BLaER1 (cell line): ENCODE measurements at regions not wholly inside any gene's neighbourhood (a gene's known extent, or its start where the extent isn't known, plus 50 kb on each side); places are given as distances from the start of the nearest gene placed in this dataset.

Source experiments
- H3K27ac ChIP-seq: shearing (Covaris generic); formaldehyde crosslinking; 2 replicates; pipeline ENCODE4 v1.8.1; 2022
- H3K27me3 ChIP-seq: shearing (Covaris generic); formaldehyde crosslinking; 2 replicates; pipeline ENCODE4 v1.8.1; 2022
- H3K36me3 ChIP-seq: shearing (Covaris generic); formaldehyde crosslinking; 2 replicates; pipeline ENCODE4 v1.8.1; 2022
- H3K4me1 ChIP-seq: shearing (Covaris generic); formaldehyde crosslinking; 2 replicates; pipeline ENCODE4 v1.8.1; 2022
- H3K4me2 ChIP-seq: shearing (Covaris generic); formaldehyde crosslinking; 2 replicates; pipeline ENCODE4 v1.8.1; 2022
- H3K4me3 ChIP-seq: shearing (Covaris generic); formaldehyde crosslinking; 2 replicates; pipeline ENCODE4 v1.8.1; 2022
- H3K9ac ChIP-seq: shearing (Covaris generic); formaldehyde crosslinking; 2 replicates; pipeline ENCODE4 v1.8.1; 2022
- H3K9me3 ChIP-seq: shearing (Covaris generic); formaldehyde crosslinking; 2 replicates; pipeline ENCODE4 v1.8.1; 2022
- H4K20me1 ChIP-seq: shearing (Covaris generic); formaldehyde crosslinking; 2 replicates; pipeline ENCODE4 v1.8.1; 2022
- Cebpa-rat ChIP-seq: shearing (Covaris generic); IDR thresholded peaks from 2 replicates; pipeline ENCODE4 v1.8.1; 2022

DNA sequence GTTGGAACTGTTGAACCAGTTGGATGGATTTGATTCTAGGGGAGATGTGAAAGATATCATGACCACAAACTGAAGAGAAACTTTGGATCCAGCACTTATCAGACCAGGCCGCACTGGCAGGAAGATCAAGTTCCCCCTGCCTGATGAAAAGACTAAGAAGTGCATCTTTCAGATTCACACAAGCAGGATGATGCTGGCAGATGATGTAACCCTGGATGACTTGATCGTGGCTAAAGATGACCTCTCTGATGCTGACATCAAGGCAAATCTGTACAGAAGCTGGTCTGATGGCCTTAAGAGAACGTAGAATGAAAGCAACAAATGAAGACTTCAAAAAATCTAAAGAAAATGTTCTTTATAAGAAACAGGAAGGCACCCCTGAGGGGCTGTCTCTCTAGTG lies 72.8 kb upstream of the CDYL start:
- H3K36me3 ChIP-seq, result no peaks in the 10 kb centered on the region
- H3K9me3 ChIP-seq, result 0 out of 2 replicates have a peak, but pooled peaks cover 4% of the 10 kb centered on the region
- no peak overlapping the region for H3K9ac ChIP-seq
- no peak overlapping the region for H3K4me2 ChIP-seq
- no peak overlapping the region for H3K27ac ChIP-seq
- no peaks in the 10 kb centered on the region for H3K27me3 ChIP-seq
- no peaks in the 10 kb centered on the region for H4K20me1 ChIP-seq
- H3K4me3 ChIP-seq, result no peak overlapping the region
- H3K4me1 ChIP-seq, result no peaks in the 10 kb centered on the region
- no peak for TF ChIP-seq Cebpa-rat

DNA sequence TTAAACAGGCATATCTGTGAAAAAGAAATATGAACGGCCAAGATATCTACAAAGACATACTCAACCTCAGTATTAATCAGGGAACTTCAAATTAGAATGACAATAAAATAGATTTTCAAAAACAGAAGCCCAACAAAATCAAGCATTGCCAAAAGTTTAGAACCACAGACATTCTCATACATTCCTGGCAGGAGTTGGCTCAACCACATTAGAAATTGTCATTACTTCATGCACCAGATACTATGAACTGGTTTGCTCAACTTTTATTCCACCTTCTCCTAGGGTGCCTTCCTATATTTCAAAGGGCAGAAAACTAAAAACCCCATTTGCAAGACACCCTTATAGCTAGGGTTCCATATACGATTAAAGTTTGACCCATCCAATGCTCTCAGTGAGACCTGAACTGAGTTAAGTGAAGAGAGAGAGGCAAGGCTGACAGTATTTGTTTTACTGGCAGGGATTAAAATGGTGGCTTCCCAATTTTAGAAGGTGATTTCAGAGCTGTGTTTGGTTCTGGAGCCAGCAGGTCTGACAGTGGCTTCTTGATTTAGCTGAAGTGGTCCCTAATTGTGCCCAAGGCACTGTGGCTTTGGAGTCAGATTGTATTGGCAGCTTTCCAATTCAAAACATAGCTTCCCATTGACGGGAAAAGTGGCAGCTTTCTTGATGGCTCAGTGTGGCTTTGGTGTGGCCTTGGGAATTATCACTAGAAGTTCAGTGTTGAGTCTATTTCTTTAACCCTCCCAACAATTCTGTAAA lies 77.1 kb upstream of the CDYL start:
- no peaks in the 10 kb centered on the region for H3K9me3 ChIP-seq
- H3K9ac ChIP-seq, result no peak overlapping the region
- H3K36me3 ChIP-seq, result no peaks in the 10 kb centered on the region
- no peak overlapping the region for H3K4me3 ChIP-seq
- no peaks in the 10 kb centered on the region for H3K4me1 ChIP-seq
- H3K27me3 ChIP-seq, result no peaks in the 10 kb centered on the region
- no peak for TF ChIP-seq Cebpa-rat
- H3K4me2 ChIP-seq, result no peak overlapping the region
- no peaks in the 10 kb centered on the region for H4K20me1 ChIP-seq
- H3K27ac ChIP-seq, result no peak overlapping the region

DNA sequence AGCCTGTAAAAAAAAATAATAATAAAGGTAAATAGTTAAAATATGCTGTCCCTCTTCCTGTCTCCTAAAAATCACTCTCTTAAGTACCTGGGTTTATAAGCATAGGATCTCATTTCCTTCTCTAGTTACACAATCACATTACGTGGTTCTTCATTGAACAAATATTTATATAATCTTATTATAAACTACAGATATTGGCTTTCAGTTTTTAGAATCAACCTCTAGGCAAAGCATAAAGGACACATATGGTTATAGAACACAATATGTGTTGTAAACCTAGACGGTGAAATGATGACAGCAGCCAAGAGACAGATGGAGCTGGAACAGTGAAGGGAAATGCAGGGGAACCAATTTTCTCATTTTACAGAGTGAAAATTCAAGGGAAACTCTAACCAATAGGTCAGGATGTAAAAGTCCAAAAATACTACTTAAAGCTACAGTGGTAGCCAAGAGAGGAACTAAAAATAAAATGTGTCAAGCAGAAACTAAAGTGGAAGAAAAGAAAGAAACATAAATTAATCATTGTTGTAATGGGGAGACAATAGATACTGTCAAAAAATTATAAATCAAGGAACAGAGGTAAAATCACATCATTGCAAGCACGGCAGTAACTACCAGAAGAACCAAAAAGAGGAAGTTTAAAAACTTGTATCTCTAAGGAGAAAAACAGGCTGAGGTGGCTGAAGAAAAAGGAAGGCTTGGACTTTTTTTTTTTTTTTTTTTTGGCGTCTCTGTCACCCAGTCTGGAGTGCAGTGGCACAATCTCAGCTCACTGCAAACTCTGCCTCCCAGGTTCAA lies 82.8 kb upstream of the CDYL start:
- TF ChIP-seq Cebpa-rat, result no peak
- H3K4me1 ChIP-seq, result no peaks in the 10 kb centered on the region
- no peaks in the 10 kb centered on the region for H3K36me3 ChIP-seq
- no peaks in the 10 kb centered on the region for H3K27me3 ChIP-seq
- H4K20me1 ChIP-seq, result no peaks in the 10 kb centered on the region
- H3K4me2 ChIP-seq, result no peak overlapping the region
- H3K9ac ChIP-seq, result no peak overlapping the region
- no peak overlapping the region for H3K27ac ChIP-seq
- peaks cover 20% of the 10 kb centered on the region for H3K9me3 ChIP-seq
- H3K4me3 ChIP-seq, result no peak overlapping the region

- H3K9ac ChIP-seq, result no peak overlapping the region
- H3K4me1 ChIP-seq, result no peaks in the 10 kb centered on the region
- peaks cover 20% of the 10 kb centered on the region for H3K9me3 ChIP-seq
- H3K4me3 ChIP-seq, result no peak overlapping the region
- no peaks in the 10 kb centered on the region for H3K36me3 ChIP-seq
- H3K27ac ChIP-seq, result no peak overlapping the region
- no peaks in the 10 kb centered on the region for H4K20me1 ChIP-seq
- H3K4me2 ChIP-seq, result no peak overlapping the region
- TF ChIP-seq Cebpa-rat, result no peak
- no peaks in the 10 kb centered on the region for H3K27me3 ChIP-seq
These were observed 83.5 kb upstream of the CDYL start for GRCh38 chr6:4692664-4693063.

DNA sequence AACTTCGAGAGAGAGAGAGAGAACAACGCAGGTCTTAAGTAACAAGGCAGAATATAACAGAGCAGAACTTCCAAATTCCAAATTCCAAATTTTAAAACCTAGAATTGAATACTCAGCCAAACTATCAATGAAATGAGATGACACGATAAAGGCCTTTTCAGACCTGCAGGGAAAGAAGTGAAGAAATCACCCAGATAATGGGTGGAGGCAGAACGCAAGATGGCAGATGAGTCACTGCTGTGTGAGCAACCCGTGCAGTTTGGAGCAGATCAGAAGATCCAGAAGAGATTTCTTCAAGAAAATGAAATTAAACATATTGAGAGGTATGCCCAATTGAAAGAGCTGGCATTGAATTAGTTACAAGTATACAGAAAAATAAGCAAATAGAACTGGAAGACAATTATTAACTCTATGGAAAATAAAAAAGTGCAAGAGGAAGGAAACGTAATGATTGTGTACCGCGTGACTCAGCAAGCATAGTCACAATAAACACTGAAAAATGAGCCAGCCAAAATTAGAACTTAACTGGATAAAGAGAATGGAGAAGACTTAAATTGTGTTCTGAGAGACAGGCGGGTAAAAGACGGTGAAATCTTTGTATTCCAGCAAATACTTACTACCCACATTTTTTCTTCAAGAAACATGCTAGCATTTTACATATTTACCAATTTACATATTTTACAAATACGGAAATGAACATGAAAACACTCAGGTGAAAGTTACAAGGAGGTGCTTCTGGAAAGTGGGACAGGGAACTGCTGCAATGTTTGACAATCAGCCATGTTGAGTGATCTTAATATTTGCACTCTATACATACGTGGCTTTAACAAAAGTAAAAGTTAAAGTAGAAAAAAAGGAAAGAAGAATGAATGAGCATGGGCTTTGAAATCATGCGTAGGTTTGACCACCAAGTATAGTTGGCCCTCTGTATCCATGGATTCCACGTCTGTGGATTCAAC lies 87.9 kb upstream of the CDYL start:
- Histone ChIP-seq H3K4me2 (no peak overlapping the region), H3K27ac (no peak overlapping the region), H3K36me3 (no peaks in the 10 kb centered on the region), H3K9me3 (peaks cover 20% of the 10 kb centered on the region), H3K4me3 (no peak overlapping the region), H3K27me3 (no peaks in the 10 kb centered on the region), H3K4me1 (no peaks in the 10 kb centered on the region), H4K20me1 (no peaks in the 10 kb centered on the region), H3K9ac (no peak overlapping the region)
- no peak for TF ChIP-seq Cebpa-rat

DNA sequence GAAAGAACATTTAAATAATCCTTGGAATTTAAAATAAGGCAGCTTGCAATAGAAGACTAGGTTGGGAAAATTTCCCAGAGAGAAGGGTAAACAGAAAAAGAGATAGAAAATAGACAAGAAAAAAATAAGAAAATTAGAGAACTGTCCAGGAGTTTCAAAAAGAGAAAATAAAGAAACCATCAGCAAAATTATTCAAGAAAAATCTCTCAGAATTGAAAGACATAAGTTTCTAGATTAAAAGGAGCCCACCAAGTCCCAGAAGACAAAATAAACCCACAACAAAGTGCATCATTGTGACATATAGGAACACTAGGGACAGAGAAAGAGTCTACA lies 88.6 kb upstream of the CDYL start:
- no peak overlapping the region for H3K4me3 ChIP-seq

DNA sequence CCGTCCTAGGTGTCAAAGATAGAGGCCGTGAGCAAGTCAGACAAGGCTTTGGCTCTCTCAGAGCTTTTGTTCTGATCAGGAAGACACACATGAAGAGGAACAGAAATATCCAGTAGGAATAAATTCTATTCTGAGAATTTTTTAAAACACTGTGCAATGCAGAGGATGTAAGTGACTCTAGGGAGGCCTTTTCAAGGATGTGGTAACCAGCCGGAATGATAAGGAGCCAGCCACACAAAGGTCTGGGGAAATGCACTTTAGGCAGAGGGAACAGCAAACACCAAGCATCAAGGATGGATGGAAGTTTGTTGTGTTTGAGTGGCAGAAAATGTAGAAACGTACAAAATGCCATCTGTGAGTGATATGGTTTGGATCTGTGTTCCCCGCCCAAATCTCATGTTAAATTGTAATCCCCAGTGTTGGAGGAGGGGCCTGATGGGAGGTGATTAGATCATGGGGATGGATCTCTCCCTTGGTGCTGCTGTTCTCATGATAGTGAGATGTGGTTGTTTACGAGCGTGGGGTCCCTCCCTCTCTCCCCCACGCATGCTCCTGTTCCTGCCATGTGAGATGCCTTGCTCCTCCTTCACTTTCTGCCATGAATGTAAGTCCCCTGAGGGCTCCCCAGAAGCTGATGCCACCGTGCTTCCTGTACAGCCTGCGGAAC lies 93.6 kb upstream of the CDYL start:
- no peaks in the 10 kb centered on the region for H3K9me3 ChIP-seq
- no peak for TF ChIP-seq Cebpa-rat

More for the DNA sequence above, 88.6 kb upstream of the CDYL start:
- Histone ChIP-seq H3K9ac (no peak overlapping the region), H3K27ac (no peak overlapping the region), H3K9me3 (peaks cover 14% of the 10 kb centered on the region), H4K20me1 (no peaks in the 10 kb centered on the region), H3K36me3 (no peaks in the 10 kb centered on the region), H3K4me2 (no peak overlapping the region), H3K4me1 (0 out of 2 replicates have a peak, but pooled peaks cover 3% of the 10 kb centered on the region), H3K27me3 (no peaks in the 10 kb centered on the region)
- no peak for TF ChIP-seq Cebpa-rat

GRCh38 chr6:4678506-4679300 lies 97.5 kb upstream of the CDYL start:
- TF ChIP-seq Cebpa-rat, result no peak
- no peak overlapping the region for H3K4me2 ChIP-seq
- H3K9me3 ChIP-seq, result no peaks in the 10 kb centered on the region
- no peak overlapping the region for H3K27ac ChIP-seq
- H4K20me1 ChIP-seq, result no peaks in the 10 kb centered on the region
- H3K4me3 ChIP-seq, result no peak overlapping the region
- H3K27me3 ChIP-seq, result no peaks in the 10 kb centered on the region
- peaks cover 8% of the 10 kb centered on the region; the same call in 1 of the 2 replicates for H3K4me1 ChIP-seq
- no peaks in the 10 kb centered on the region for H3K36me3 ChIP-seq
- H3K9ac ChIP-seq, result no peak overlapping the region

More for the DNA sequence above, 93.6 kb upstream of the CDYL start:
- Histone ChIP-seq H3K27me3 (no peaks in the 10 kb centered on the region), H3K36me3 (no peaks in the 10 kb centered on the region), H3K9ac (no peak overlapping the region), H3K4me2 (0 out of 2 replicates have a peak overlapping the region, but pooled peaks have one; percentile 7), H3K4me1 (peaks cover 8% of the 10 kb centered on the region; the same call in 1 of the 2 replicates), H4K20me1 (no peaks in the 10 kb centered on the region), H3K27ac (no peak overlapping the region), H3K4me3 (no peak overlapping the region)
